ENCODE measurements at regions not wholly inside any gene's neighbourhood (a gene's known extent, or its start where the extent isn't known, plus 50 kb on each side); places are given as distances from the start of the nearest gene placed in this dataset.

DNA sequence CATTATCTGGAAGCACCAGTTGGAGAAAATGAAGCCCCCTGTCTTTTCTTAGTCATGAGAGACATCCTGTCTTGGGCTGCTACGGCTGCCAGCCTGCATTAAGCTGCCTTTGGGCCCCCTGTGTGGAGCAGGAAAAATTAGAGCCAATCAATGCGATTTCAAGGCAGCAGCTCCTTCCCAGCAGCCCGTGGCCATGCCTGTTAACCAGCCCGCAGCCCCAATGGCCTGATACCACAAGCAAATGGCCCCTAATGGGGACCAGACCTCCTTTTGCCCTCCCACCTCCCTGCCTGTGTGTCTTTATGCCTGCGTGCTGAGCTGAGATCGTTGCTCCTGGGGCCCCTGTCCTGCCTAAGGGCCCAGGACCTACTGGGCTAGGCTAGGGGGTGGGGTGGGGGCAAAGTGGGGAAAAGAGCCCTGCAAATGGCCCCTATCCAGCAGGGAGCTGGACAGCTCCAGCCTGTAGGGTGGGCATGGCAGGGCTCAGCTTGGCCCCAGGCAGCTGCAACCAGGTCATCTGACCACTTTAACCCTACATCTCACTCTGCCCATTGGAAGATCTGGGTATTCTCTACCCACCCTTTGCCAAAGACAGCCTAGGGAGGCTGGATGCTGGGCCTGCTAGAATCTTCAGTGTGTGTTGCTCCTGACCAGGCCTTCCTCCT, 53.8 kb upstream of the MRPS22 start:
- POLR2A ChIA-PET (ENCODE audit: unreplicated experiment) = no interaction called here
- no peak for ATAC-seq (ENCODE audit: low read depth)

More for the DNA sequence above, 53.8 kb upstream of the MRPS22 start:
- no peak overlapping the region for H4K91ac ChIP-seq (ENCODE audit: insufficient read depth, low read depth, low read length)
- H4K20me1 ChIP-seq (ENCODE audit: insufficient read depth, low read length) = no peaks in the 10 kb centered on the region
- H3K4me3 ChIP-seq (ENCODE audit: insufficient read depth, low read depth, low read length) = no peak overlapping the region
- intact Hi-C loops (cut with micrococcal nuclease) (no loop called here), in situ Hi-C loops (cut with MboI; ENCODE audit: low sequenced_read_pairs) (no loop called here), dilution Hi-C loops (cut with HindIII; ENCODE audit: low sequenced_read_pairs, unreplicated experiment) (no loop called here)
- H3K18ac ChIP-seq (ENCODE audit: low read depth, low read length) = no peak overlapping the region
- H2AFZ ChIP-seq (replicated peaks; ENCODE audit: low read length, poor library complexity) = no peak overlapping the region
- H3K23ac ChIP-seq (ENCODE audit: low read depth, low read length) = no peak overlapping the region
- no peak overlapping the region for H2BK15ac ChIP-seq (ENCODE audit: low read depth, low read length)
- no peak overlapping the region for H3K14ac ChIP-seq (replicated peaks; ENCODE audit: low read depth, low read length)
- H3K56ac ChIP-seq (ENCODE audit: extremely low read depth, insufficient read depth, low read length) = no peak overlapping the region
- H3K4me1 ChIP-seq (ENCODE audit: control insufficient read depth, insufficient read depth, low read length) = peaks cover 21% of the 10 kb centered on the region
- no peak overlapping the region for H4K8ac ChIP-seq (ENCODE audit: low read depth in 2 of 2, low read length in 2 of 2)
- peaks cover 5% of the 10 kb centered on the region; the same call in 1 of the 2 replicates for H3K9me1 ChIP-seq (ENCODE audit: insufficient read depth, low read length)
- no peak overlapping the region for H2AK9ac ChIP-seq (replicated peaks; ENCODE audit: low read depth, low read length, poor library complexity)
- H3K4ac ChIP-seq (ENCODE audit: low read depth, low read length) = no peak overlapping the region
- no peak overlapping the region for H3K4me2 ChIP-seq (ENCODE audit: low read depth, low read length)
- no peaks in the 10 kb centered on the region for H3K36me3 ChIP-seq (ENCODE audit: control insufficient read depth, insufficient read depth, low read length)
- no peak for TF ChIP-seq BHLHE40 (IDR thresholded peaks at IDR 0.05; ENCODE audit: low read depth, low read length)
- no peak for TF ChIP-seq RCOR1 (IDR thresholded peaks at IDR 0.05; ENCODE audit: insufficient replicate concordance, low read length)
- no peak for TF ChIP-seq NFE2L2 (IDR thresholded peaks at IDR 0.05; ENCODE audit: low read depth, low read length)
- no peak for TF ChIP-seq RFX5 (IDR thresholded peaks at IDR 0.05; ENCODE audit: low read depth, low read length)
- no peak for TF ChIP-seq MAFK (IDR thresholded peaks at IDR 0.05; ENCODE audit: low read depth, low read length)
- TF ChIP-seq POLR2A (IDR thresholded peaks at IDR 0.05; ENCODE audit: low read depth, low read length) = no peak
- no peak for TF ChIP-seq FOS (IDR thresholded peaks at IDR 0.05; ENCODE audit: low read depth, low read length)
- TF ChIP-seq USF2 (IDR thresholded peaks at IDR 0.05; ENCODE audit: low read depth, low read length) = no peak
- TF ChIP-seq SMC3 (IDR thresholded peaks at IDR 0.05; ENCODE audit: low read depth, low read length) = no peak
- TF ChIP-seq MXI1 (IDR thresholded peaks at IDR 0.05; ENCODE audit: borderline replicate concordance, low read depth, low read length) = no peak
- no peak for DNase-seq
- 62% methylated on average over 3 of the region's 6 CpGs; no CpG with 5 or more reads in 1 of the 2 experiments for WGBS, 2 experiments (ENCODE audit: extremely low coverage in 2 of 2, insufficient read length in 1 of 2)
- no peak overlapping the region for H2BK5ac ChIP-seq (ENCODE audit: low read depth, low read length, poor library complexity, severe bottlenecking)
- H3K9me3 ChIP-seq (ENCODE audit: control insufficient read depth, insufficient read depth, low read length) = no peaks in the 10 kb centered on the region
- no TSS peak for BruUV-seq (replicated peaks)
- CTCF ChIA-PET = no interaction called here
- no peaks in the 10 kb centered on the region for H3K27me3 ChIP-seq (ENCODE audit: control insufficient read depth, insufficient read depth, low read length)
- H2AK5ac ChIP-seq (ENCODE audit: low read depth, low read length) = no peak overlapping the region
- no peak overlapping the region for H4K5ac ChIP-seq (ENCODE audit: low read depth, low read length)
- no peak overlapping the region for H3K27ac ChIP-seq (ENCODE audit: insufficient read depth, low read length)
- H2BK20ac ChIP-seq (ENCODE audit: low read depth, low read length) = peak overlapping the region; percentile 21; the same call in 1 of the 2 replicates
- no peak overlapping the region for H3K9ac ChIP-seq (ENCODE audit: low read depth, low read length)
- H2BK120ac ChIP-seq (ENCODE audit: low read depth, low read length) = peak overlapping the region; percentile 18; the same call in 1 of the 2 replicates
- no peaks in the 10 kb centered on the region for H3K79me1 ChIP-seq (ENCODE audit: low read depth in 1 of 2, low read length in 2 of 2)

Data from IMR-90 (cell line).